Osteoblast (primary cell): ENCODE measurements at regions not wholly inside any gene's neighbourhood (a gene's known extent, or its start where the extent isn't known, plus 50 kb on each side); places are given as distances from the start of the nearest gene placed in this dataset.

Experiments used
- DNase-seq: peaks from one replicate; pipeline ENCODE4 v3.0.0; 2011; ENCODE audit warnings: low spot score, mixed read lengths; ENCODE audit not compliant: insufficient read length; ENCODE audit errors: missing footprints
- H2AFZ ChIP-seq: 2 replicates; pipeline ENCODE4 v1.6.0; 2011; ENCODE audit warnings: mild to moderate bottlenecking, low read length
- H3K27ac ChIP-seq: 2 replicates; pipeline ENCODE4 v1.5.1; 2011; ENCODE audit warnings: mild to moderate bottlenecking, low read depth, low read length, moderate library complexity
- H3K27me3 ChIP-seq: 2 replicates; pipeline ENCODE4 v1.6.0; 2012; ENCODE audit warnings: mild to moderate bottlenecking, control low read depth, inconsistent platforms, low read length, moderate library complexity; ENCODE audit not compliant: insufficient read depth
- H3K36me3 ChIP-seq: 2 replicates; pipeline ENCODE4 v1.5.1; 2011; ENCODE audit warnings: mild to moderate bottlenecking, low read length, control low read depth, moderate library complexity; ENCODE audit not compliant: insufficient read depth
- H3K4me1 ChIP-seq: 2 replicates; pipeline ENCODE4 v1.5.1; 2011; ENCODE audit warnings: mild to moderate bottlenecking, low read length, control low read depth, moderate library complexity; ENCODE audit not compliant: insufficient read depth
- H3K4me2 ChIP-seq: 2 replicates; pipeline ENCODE4 v1.6.0; 2011; ENCODE audit warnings: mild to moderate bottlenecking, low read length; ENCODE audit not compliant: insufficient read depth
- H3K4me3 ChIP-seq: fragments of 200-600 bp; sonication (generic); 3 replicates; pipeline ENCODE4 v1.5.1; 2012; ENCODE audit warnings: mild to moderate bottlenecking, low read length, inconsistent platforms; ENCODE audit not compliant: insufficient read depth
- H3K79me2 ChIP-seq: 2 replicates; pipeline ENCODE4 v1.6.0; 2012; ENCODE audit warnings: mild to moderate bottlenecking, low read length, control low read depth, inconsistent platforms; ENCODE audit not compliant: insufficient read depth
- H3K9me3 ChIP-seq: 2 replicates; pipeline ENCODE4 v1.5.1; 2011; ENCODE audit warnings: low read depth, low read length, control low read depth
- H4K20me1 ChIP-seq: 2 replicates; pipeline ENCODE4 v1.6.0; 2012; ENCODE audit warnings: mild to moderate bottlenecking, low read length, control low read depth; ENCODE audit not compliant: insufficient read depth
- TF ChIP-seq, protein P1 (sequence below): IDR thresholded peaks from 2 replicates; pipeline ENCODE4 v1.5.1; 2011; ENCODE audit warnings: mild to moderate bottlenecking, low read depth, low read length, moderate library complexity; ENCODE audit errors: extremely low read depth

DNA sequence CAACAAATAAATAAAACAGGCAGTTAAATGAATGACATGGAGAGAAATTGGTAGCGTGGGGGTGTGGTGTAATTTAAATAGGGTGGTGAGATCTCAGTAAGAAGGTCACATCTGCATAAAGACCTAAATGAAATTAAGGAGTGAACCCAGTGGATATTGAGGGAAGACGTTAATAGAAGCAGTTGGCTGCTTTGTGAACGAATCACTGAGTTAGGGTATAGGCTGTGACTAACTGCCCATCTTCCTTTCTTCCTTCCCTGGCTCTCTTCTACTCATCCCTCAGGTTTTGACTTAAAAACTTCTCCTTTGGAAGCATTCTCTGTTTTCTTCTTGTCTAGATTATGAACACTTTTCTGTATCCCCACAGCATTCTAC lies 64.7 kb downstream of the BTG1 start:
- Histone ChIP-seq H3K4me1 (peaks cover 52% of the 10 kb centered on the region), H4K20me1 (no peaks in the 10 kb centered on the region), H3K27me3 (no peaks in the 10 kb centered on the region), H3K9me3 (no peaks in the 10 kb centered on the region), H2AFZ (no peak overlapping the region), H3K36me3 (no peaks in the 10 kb centered on the region), H3K27ac (peak overlapping the region; percentile 97), H3K4me3 (no peak overlapping the region), H3K4me2 (peak overlapping the region; percentile 68), H3K79me2 (no peaks in the 10 kb centered on the region)
- DNase-seq = no peak
- TF ChIP-seq, protein P1, sequence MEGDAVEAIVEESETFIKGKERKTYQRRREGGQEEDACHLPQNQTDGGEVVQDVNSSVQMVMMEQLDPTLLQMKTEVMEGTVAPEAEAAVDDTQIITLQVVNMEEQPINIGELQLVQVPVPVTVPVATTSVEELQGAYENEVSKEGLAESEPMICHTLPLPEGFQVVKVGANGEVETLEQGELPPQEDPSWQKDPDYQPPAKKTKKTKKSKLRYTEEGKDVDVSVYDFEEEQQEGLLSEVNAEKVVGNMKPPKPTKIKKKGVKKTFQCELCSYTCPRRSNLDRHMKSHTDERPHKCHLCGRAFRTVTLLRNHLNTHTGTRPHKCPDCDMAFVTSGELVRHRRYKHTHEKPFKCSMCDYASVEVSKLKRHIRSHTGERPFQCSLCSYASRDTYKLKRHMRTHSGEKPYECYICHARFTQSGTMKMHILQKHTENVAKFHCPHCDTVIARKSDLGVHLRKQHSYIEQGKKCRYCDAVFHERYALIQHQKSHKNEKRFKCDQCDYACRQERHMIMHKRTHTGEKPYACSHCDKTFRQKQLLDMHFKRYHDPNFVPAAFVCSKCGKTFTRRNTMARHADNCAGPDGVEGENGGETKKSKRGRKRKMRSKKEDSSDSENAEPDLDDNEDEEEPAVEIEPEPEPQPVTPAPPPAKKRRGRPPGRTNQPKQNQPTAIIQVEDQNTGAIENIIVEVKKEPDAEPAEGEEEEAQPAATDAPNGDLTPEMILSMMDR = no peak

DNA sequence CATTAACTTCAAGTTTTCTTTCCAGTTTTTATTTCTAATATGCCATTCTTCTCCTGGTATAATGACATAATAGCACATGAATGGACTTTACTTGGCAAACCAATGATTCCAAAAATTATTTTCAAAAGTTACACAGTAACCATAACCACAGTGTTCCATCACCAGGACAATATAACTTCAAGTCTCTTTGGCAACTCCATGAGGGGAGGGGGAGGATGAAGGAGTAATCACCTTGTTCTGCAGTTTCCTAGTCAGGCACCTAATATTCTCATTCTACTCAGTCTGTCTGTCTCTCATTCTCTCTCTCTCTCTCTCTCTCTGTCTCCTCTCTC lies 66.6 kb downstream of the BTG1 start:
- no peaks in the 10 kb centered on the region for H3K27me3 ChIP-seq
- DNase-seq = no peak
- H3K4me1 ChIP-seq = peaks cover 65% of the 10 kb centered on the region
- H3K4me3 ChIP-seq = no peak overlapping the region
- H2AFZ ChIP-seq = no peak overlapping the region
- H4K20me1 ChIP-seq = no peaks in the 10 kb centered on the region
- peak overlapping the region; percentile 97 for H3K27ac ChIP-seq
- H3K79me2 ChIP-seq = no peaks in the 10 kb centered on the region
- TF ChIP-seq, protein P1 = no peak
- no peaks in the 10 kb centered on the region for H3K9me3 ChIP-seq
- H3K4me2 ChIP-seq = peak overlapping the region; percentile 55
- no peaks in the 10 kb centered on the region for H3K36me3 ChIP-seq

DNA sequence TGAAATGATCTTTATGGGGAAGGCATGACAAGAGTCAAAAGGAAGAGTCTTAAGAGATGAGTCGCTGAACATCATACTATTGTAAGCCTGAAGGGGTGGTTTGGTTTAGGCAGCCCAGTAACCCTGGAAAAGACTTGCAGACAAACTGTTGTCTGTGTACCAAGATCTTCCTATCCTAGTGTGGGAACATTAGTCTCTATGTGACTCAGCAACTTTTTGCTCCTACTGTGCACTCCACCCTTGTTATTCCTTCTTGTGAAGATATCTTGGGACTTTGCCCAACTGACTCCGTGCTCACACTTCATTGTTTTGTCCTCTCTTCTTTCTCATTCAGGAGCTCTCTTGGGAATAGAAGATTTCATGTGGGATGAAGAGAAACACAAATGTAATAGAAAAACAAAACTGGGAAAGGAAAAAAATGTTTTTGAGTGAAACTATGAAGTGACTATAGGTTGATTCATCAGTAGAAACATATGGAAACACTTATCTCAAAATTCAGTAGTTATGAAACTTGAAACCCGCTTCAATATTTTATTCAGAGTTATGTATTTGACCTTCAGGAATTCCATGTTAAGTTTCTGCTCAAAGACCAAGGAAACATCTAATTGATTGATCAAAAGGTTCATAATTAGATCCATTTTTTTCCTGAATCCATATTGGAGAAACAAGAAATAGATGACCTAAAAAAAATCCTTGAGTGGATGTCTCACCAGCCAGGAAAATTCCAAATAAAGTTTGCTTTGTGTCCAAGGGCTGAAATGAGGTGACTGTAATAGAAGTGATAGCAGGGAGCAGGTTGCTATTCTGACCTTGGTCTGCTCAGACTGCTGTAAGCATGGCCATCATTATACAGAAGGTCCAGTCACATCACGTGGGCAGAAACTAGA lies 67.2 kb downstream of the BTG1 start:
- Histone ChIP-seq H3K79me2 (no peaks in the 10 kb centered on the region), H3K4me1 (peaks cover 65% of the 10 kb centered on the region), H2AFZ (no peak overlapping the region), H3K27ac (peak overlapping the region; percentile 97), H3K36me3 (no peaks in the 10 kb centered on the region), H3K9me3 (no peaks in the 10 kb centered on the region), H3K27me3 (no peaks in the 10 kb centered on the region), H4K20me1 (no peaks in the 10 kb centered on the region), H3K4me2 (peak overlapping the region; percentile 55), H3K4me3 (no peak overlapping the region)
- DNase-seq = peak; percentile 87
- TF ChIP-seq, protein P1 = no peak

DNA sequence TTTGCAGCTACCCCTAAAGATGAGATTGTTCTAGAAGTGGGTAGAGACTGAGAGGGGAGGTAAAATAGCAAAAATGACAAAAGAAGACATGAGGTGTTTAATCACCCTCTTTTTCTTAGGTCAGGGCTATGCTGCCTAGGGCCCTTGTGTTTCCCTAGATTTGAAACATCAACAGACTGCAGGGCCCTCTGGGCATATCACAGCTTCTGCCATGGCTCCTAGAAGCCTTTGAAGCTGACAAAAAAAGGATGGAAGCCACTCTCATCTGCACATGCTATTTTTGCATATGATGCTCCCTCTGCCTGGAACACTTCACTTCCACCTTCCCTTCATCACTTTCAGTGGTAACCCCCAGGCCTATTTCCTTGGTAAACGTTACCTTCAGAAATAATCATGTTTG lies 68.1 kb downstream of the BTG1 start:
- Histone ChIP-seq H3K27ac (peak overlapping the region; percentile 97), H3K9me3 (no peaks in the 10 kb centered on the region), H3K79me2 (no peaks in the 10 kb centered on the region), H2AFZ (no peak overlapping the region), H3K4me1 (peaks cover 65% of the 10 kb centered on the region), H3K4me2 (peak overlapping the region; percentile 55), H4K20me1 (no peaks in the 10 kb centered on the region), H3K27me3 (no peaks in the 10 kb centered on the region), H3K36me3 (no peaks in the 10 kb centered on the region), H3K4me3 (no peak overlapping the region)
- no peak for DNase-seq
- TF ChIP-seq, protein P1 = no peak
